HepG2 (cell line): ENCODE measurements at regions not wholly inside any gene's neighbourhood (a gene's known extent, or its start where the extent isn't known, plus 50 kb on each side); places are given as distances from the start of the nearest gene placed in this dataset.
"Not testable (repeated sequence)": the region's sequence is repeated elsewhere in the genome, so short reads cannot be mapped to it uniquely, and the experiment has no call there.

ENCODE experiments used
- ATAC-seq: fragments of 200-7000 bp; cut with Tn5 transposase; 3 replicates; pipeline ENCODE4 v1.9.1; 2020; ENCODE audit warnings: mild to moderate bottlenecking, moderate library complexity
- BruUV-seq: library from RNA; stranded (reverse); fragments of 400-500 nt; replicated peaks from 2 replicates; lab custom pipeline; 2021; lab: Mats Ljungman, UMichigan
- CTCF ChIA-PET: fragments of 300-600 bp; formaldehyde crosslinking; extraction: SDS; loops from one replicate; lab custom pipeline; 2021; ENCODE audit warnings: low total read pairs, inconsistent platforms, low intra/inter-chr PET ratio; lab: Yijun Ruan, JAX
- POLR2A ChIA-PET: fragments of 350-600 bp; sonication (Branson Sonifier 250); formaldehyde crosslinking; loops from one replicate; lab custom pipeline; 2020; ENCODE audit warnings: antibody characterized with exemption, inconsistent platforms; lab: Yijun Ruan, JAX
- DNase-seq: peaks from one replicate; pipeline ENCODE4 v3.0.0-alpha.2; 2015; ENCODE audit warnings: low spot score
- FAIRE-seq: peaks from 3 replicates; lab custom pipeline; 2011; peaks lifted over from hg19 to GRCh38; lab: Jason Lieb, UNC
- H2AFZ ChIP-seq: one replicate; pipeline ENCODE4 v1.6.1; 2011; ENCODE audit warnings: low read length, inconsistent platforms
- H3K27ac ChIP-seq: fragments of 300-600 bp; 3 replicates; pipeline ENCODE4 v1.8.0; 2011; ENCODE audit warnings: mixed run types, mild to moderate bottlenecking, mixed read lengths, low read length, inconsistent platforms; ENCODE audit not compliant: insufficient read depth; ENCODE audit errors: extremely low read length
- H3K27me3 ChIP-seq, 2 experiments: fragments of 200-600 bp in 1 of 2; 2 replicates in 1 of 2; 3 replicates in 1 of 2; pipeline versions ENCODE4 v1.6.0 to v1.8.0; 2011; ENCODE audit warnings: low read length in 2 of 2, mild to moderate bottlenecking in 2 of 2, moderate library complexity in 2 of 2, inconsistent platforms in 1 of 2; ENCODE audit not compliant: insufficient read depth in 2 of 2, control insufficient read depth in 1 of 2
- H3K36me3 ChIP-seq, 2 experiments: fragments of 200-600 bp in 1 of 2; replicated peaks in 1 of 2; 2 replicates in 1 of 2; 3 replicates in 1 of 2; pipeline versions ENCODE4 v1.5.1 to v1.8.0; 2011; ENCODE audit warnings: low read length in 2 of 2, inconsistent platforms in 1 of 2; ENCODE audit not compliant: insufficient read depth in 2 of 2, control insufficient read depth in 1 of 2
- H3K4me1 ChIP-seq: 2 replicates; pipeline ENCODE4 v1.5.1; 2012; ENCODE audit warnings: low read length, inconsistent platforms; ENCODE audit not compliant: insufficient read depth
- H3K4me2 ChIP-seq: 2 replicates; pipeline ENCODE4 v1.6.0; 2011; ENCODE audit warnings: low read depth, low read length, inconsistent platforms
- H3K4me3 ChIP-seq, 3 experiments: fragments of 200-600 bp in 1 of 3; sonication (generic), shearing (Covaris generic) in 1 of 3; replicated peaks in 1 of 3; 2 replicates each; pipeline ENCODE4 v1.5.1; 2011 to 2016; ENCODE audit warnings: low read length in 3 of 3, inconsistent platforms in 2 of 3, low read depth in 2 of 3, mild to moderate bottlenecking in 2 of 3, control low read depth in 1 of 3, mixed read lengths in 1 of 3; ENCODE audit not compliant: insufficient read depth in 1 of 3
- H3K79me2 ChIP-seq: one replicate; pipeline ENCODE4 v1.6.1; 2011; ENCODE audit warnings: low read length, inconsistent platforms; ENCODE audit not compliant: insufficient read depth
- H3K9ac ChIP-seq: 2 replicates; pipeline ENCODE4 v1.6.0; 2011; ENCODE audit warnings: mild to moderate bottlenecking, low read depth, low read length, inconsistent platforms; ENCODE audit not compliant: insufficient read depth
- H3K9me3 ChIP-seq: 2 replicates; pipeline ENCODE4 v1.5.1; 2012; ENCODE audit warnings: mild to moderate bottlenecking, low read length
- H4K20me1 ChIP-seq: 2 replicates; pipeline ENCODE4 v1.6.0; 2011; ENCODE audit warnings: inconsistent platforms, mild to moderate bottlenecking, low read length, moderate library complexity; ENCODE audit not compliant: insufficient read depth
- PCBP2 ChIP-seq: fragments of 200-400 bp; formaldehyde crosslinking; optimal IDR thresholded peaks from 2 replicates; pipeline ENCODE3; 2018; ENCODE audit warnings: low read length, low read depth; ENCODE audit not compliant: poor library complexity, severe bottlenecking
- POGZ ChIP-seq: sonication (generic); formaldehyde crosslinking; IDR thresholded peaks from 2 replicates; pipeline ENCODE4 v1.4.0; 2020; ENCODE audit warnings: mild to moderate bottlenecking, missing genetic modification reagents
- PPARG ChIP-seq: conservative IDR thresholded peaks from 2 replicates; pipeline ENCODE4 v1.6.1; 2016; ENCODE audit warnings: missing biosample characterization, missing genetic modification reagents
- ZNF224 ChIP-seq: sonication (generic); formaldehyde crosslinking; IDR thresholded peaks from 2 replicates; pipeline ENCODE4 v1.5.0; 2020; ENCODE audit warnings: mild to moderate bottlenecking, missing genetic modification reagents
- ZNF720 ChIP-seq: sonication (generic); formaldehyde crosslinking; IDR thresholded peaks from 2 replicates; pipeline ENCODE4 v1.4.0; 2020; ENCODE audit warnings: missing genetic modification reagents
- ZNF776 ChIP-seq: sonication (generic); formaldehyde crosslinking; IDR thresholded peaks from 2 replicates; pipeline ENCODE4 v1.4.0; 2020; ENCODE audit warnings: mild to moderate bottlenecking, missing genetic modification reagents
- ZNF790 ChIP-seq: sonication (generic); formaldehyde crosslinking; IDR thresholded peaks from 2 replicates; pipeline ENCODE4 v1.8.0; 2022; ENCODE audit warnings: missing genetic modification reagents, mild to moderate bottlenecking, borderline replicate concordance
- WGBS: methylation state at CpG from one replicate; pipeline ENCODE4 v1.1.6; 2017; ENCODE audit warnings: low lambda C conversion rate; 5-methylcytosine and 5-hydroxymethylcytosine counted together
- in situ Hi-C: cut with HindIII; loops from 2 replicates; pipeline ENCODE4 v1.10.0; 2017; ENCODE audit warnings: low pct_unique_long_range_greater_than_20kb; ENCODE audit not compliant: extremely low pct_ligation_motif_present
- intact Hi-C: fragments of 100-400 bp; cut with micrococcal nuclease; formaldehyde crosslinking; loops from one replicate; pipeline ENCODE4 v1.10.0; 2022; ENCODE audit not compliant: unreplicated experiment

- TF ChIP-seq PCBP2 = no peak
- no peak for TF ChIP-seq POGZ (CRISPR knock-in tag)
- no peak for TF ChIP-seq ZNF720 (CRISPR knock-in tag)
Measured at GRCh38 chr7:19275000-19275399, 129.8 kb upstream of the FERD3L start (continued).

GRCh38 chr7:19272329-19272728 lies 127.1 kb upstream of the FERD3L start:
- H3K27ac ChIP-seq, POLR2A ChIA-PET, H3K4me2 ChIP-seq, H2AFZ ChIP-seq, CTCF ChIA-PET, H3K9ac ChIP-seq, H3K27me3 ChIP-seq, DNase-seq, H4K20me1 ChIP-seq, H3K36me3 ChIP-seq, FAIRE-seq, H3K4me3 ChIP-seq, in situ Hi-C loops, BruUV-seq, ATAC-seq, intact Hi-C loops, H3K79me2 ChIP-seq, H3K4me1 ChIP-seq: not testable (repeated sequence)
- WGBS = 9% methylated on average over 6 of the region's 6 CpGs
- H3K9me3 ChIP-seq = peaks cover 83% of the 10 kb centered on the region

DNA sequence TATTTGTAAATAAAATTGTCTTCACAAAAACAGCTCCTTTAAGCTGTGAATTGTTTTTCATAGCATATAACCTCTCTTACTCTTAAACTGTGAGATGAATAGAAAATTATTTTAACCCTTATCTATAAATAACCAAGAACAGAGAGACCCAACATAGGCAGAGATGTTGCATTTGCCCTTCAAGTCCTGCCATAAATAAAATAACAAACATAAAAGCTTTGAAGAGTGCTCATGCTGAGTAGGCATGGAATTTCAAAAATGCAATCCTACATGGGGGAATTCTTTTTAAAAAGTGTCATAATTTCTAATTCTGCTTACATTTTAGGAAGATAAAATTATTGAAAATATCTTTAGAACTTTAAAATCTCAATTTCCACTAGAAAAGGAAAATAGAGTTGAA lies 124.1 kb upstream of the FERD3L start:
- no peak for FAIRE-seq

More for the DNA sequence above, 124.1 kb upstream of the FERD3L start:
- H3K4me2 ChIP-seq = no peak overlapping the region
- H3K27me3 ChIP-seq = no peaks in the 10 kb centered on the region
- no peaks in the 10 kb centered on the region for H4K20me1 ChIP-seq
- in situ Hi-C loops = no loop called here
- H3K9me3 ChIP-seq = peaks cover 85% of the 10 kb centered on the region
- DNase-seq = no peak
- H3K4me1 ChIP-seq = no peaks in the 10 kb centered on the region
- H2AFZ ChIP-seq = no peak overlapping the region
- POLR2A ChIA-PET = no interaction called here
- TF ChIP-seq ZNF790 (CRISPR knock-in tag) (no peak), ZNF776 (CRISPR knock-in tag) (no peak), ZNF224 (no peak), PPARG (no peak)
- TF ChIP-seq, all 625 proteins: peak for 0
- no peak overlapping the region for H3K27ac ChIP-seq
- H3K36me3 ChIP-seq = no peaks in the 10 kb centered on the region
- BruUV-seq = no TSS peak
- no peak for ATAC-seq
- no peak overlapping the region for H3K9ac ChIP-seq
- no peaks in the 10 kb centered on the region for H3K79me2 ChIP-seq
- CTCF ChIA-PET = no interaction called here
- intact Hi-C loops = no loop called here
- H3K4me3 ChIP-seq = no peak overlapping the region
